ENCODE measurements at regions not wholly inside any gene's neighbourhood (a gene's known extent, or its start where the extent isn't known, plus 50 kb on each side); places are given as distances from the start of the nearest gene placed in this dataset.

DNA sequence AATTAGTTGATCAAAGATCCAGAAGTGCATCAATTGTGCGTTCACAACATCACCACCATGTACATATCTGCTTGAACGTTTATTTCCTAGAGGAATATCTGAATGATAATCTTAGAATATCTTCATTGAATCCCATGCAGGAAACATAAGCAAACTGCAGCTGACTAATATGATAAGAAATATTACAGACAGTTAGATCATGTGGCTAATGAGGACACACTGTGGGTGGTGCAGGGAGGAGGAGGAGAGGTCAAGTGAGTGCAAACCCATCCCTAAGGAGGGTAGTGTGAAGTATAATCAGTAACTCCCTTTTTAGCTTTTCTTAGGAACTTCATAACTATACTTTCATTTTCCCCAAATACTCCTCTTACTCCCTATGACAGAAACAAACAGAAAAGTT, 58.3 kb upstream of the HPGD start:
- ChIA-PET POLR2A (no interaction called here), CTCF (no interaction called here)
- Histone ChIP-seq H3K4me1 (ENCODE audit: control insufficient read depth, insufficient read depth, low read length) (no peaks in the 10 kb centered on the region), H3K36me3 (ENCODE audit: control insufficient read depth in 2 of 2, insufficient read depth in 1 of 2, low read length in 2 of 2) (no peaks in the 10 kb centered on the region), H3K4me3 (ENCODE audit: low read depth, low read length) (no peak overlapping the region), H3K27ac (ENCODE audit: extremely low read depth, low read depth, low read length) (no peak overlapping the region), H3K9me3 (ENCODE audit: control insufficient read depth, insufficient read depth, low read depth, low read length) (no peaks in the 10 kb centered on the region)
- TF ChIP-seq, protein P1, sequence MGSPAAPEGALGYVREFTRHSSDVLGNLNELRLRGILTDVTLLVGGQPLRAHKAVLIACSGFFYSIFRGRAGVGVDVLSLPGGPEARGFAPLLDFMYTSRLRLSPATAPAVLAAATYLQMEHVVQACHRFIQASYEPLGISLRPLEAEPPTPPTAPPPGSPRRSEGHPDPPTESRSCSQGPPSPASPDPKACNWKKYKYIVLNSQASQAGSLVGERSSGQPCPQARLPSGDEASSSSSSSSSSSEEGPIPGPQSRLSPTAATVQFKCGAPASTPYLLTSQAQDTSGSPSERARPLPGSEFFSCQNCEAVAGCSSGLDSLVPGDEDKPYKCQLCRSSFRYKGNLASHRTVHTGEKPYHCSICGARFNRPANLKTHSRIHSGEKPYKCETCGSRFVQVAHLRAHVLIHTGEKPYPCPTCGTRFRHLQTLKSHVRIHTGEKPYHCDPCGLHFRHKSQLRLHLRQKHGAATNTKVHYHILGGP (tag by site-specific recombination; IDR thresholded peaks at IDR 0.05) = no peak
- no peak for TF ChIP-seq ZXDB (tag by site-specific recombination; IDR thresholded peaks at IDR 0.05)
- no peak for TF ChIP-seq BCL11A (tag by site-specific recombination; IDR thresholded peaks at IDR 0.05; ENCODE audit: low read depth)
- no peak for TF ChIP-seq TSHZ1 (tag by site-specific recombination; IDR thresholded peaks at IDR 0.05; ENCODE audit: borderline replicate concordance)
- no peak for TF ChIP-seq ZBTB21 (tag by site-specific recombination; IDR thresholded peaks at IDR 0.05)
- TF ChIP-seq ZBTB11 (tag by site-specific recombination; conservative IDR thresholded peaks at IDR 0.05; ENCODE audit: low read depth) = no peak
- no peak for TF ChIP-seq ZNF677 (tag by site-specific recombination; IDR thresholded peaks at IDR 0.05)
- TF ChIP-seq ZNF350 (tag by site-specific recombination; IDR thresholded peaks at IDR 0.05) = no peak
- TF ChIP-seq, protein P2, sequence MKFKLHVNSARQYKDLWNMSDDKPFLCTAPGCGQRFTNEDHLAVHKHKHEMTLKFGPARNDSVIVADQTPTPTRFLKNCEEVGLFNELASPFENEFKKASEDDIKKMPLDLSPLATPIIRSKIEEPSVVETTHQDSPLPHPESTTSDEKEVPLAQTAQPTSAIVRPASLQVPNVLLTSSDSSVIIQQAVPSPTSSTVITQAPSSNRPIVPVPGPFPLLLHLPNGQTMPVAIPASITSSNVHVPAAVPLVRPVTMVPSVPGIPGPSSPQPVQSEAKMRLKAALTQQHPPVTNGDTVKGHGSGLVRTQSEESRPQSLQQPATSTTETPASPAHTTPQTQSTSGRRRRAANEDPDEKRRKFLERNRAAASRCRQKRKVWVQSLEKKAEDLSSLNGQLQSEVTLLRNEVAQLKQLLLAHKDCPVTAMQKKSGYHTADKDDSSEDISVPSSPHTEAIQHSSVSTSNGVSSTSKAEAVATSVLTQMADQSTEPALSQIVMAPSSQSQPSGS (tag by site-specific recombination; IDR thresholded peaks at IDR 0.05; ENCODE audit: low read depth) = no peak
- TF ChIP-seq ZNF280C (tag by site-specific recombination; IDR thresholded peaks at IDR 0.05) = no peak

GRCh38 chr4:174579421-174579820, 57.1 kb upstream of the HPGD start:
- no peak overlapping the region for H3K4me3 ChIP-seq (ENCODE audit: low read depth, low read length)
- no peaks in the 10 kb centered on the region for H3K36me3 ChIP-seq (ENCODE audit: control insufficient read depth in 2 of 2, insufficient read depth in 1 of 2, low read length in 2 of 2)
- no peak overlapping the region for H3K27ac ChIP-seq (ENCODE audit: extremely low read depth, low read depth, low read length)
- H3K9me3 ChIP-seq (ENCODE audit: control insufficient read depth, insufficient read depth, low read depth, low read length) = no peaks in the 10 kb centered on the region
- no peak for TF ChIP-seq ZNF133 (tag by site-specific recombination; IDR thresholded peaks at IDR 0.05)
- no peak for TF ChIP-seq SCRT1 (tag by site-specific recombination; IDR thresholded peaks at IDR 0.05; ENCODE audit: borderline replicate concordance)
- TF ChIP-seq ZBTB17 (tag by site-specific recombination; IDR thresholded peaks at IDR 0.05) = no peak
- TF ChIP-seq ZNF350 (tag by site-specific recombination; IDR thresholded peaks at IDR 0.05) = no peak
- TF ChIP-seq ZNF76 (tag by site-specific recombination; IDR thresholded peaks at IDR 0.05; ENCODE audit: borderline replicate concordance, low read depth) = no peak
- TF ChIP-seq ZNF658 (tag by site-specific recombination; IDR thresholded peaks at IDR 0.05) = no peak
- TF ChIP-seq ZNF530 (tag by site-specific recombination; IDR thresholded peaks at IDR 0.05; ENCODE audit: low read depth) = no peak
- TF ChIP-seq PRDM10 (tag by site-specific recombination; IDR thresholded peaks at IDR 0.05) = no peak
- TF ChIP-seq ZNF214 (tag by site-specific recombination; IDR thresholded peaks at IDR 0.05; ENCODE audit: borderline replicate concordance) = no peak
- no peak for TF ChIP-seq MYNN (tag by site-specific recombination; IDR thresholded peaks at IDR 0.05; ENCODE audit: borderline replicate concordance)
- POLR2A ChIA-PET = no interaction called here
- CTCF ChIA-PET = interaction anchor here (0.7 kb wide), 1 partner anchor 44 kb away, joined by 3 read pairs; no protein-coding TSS in a partner anchor
- no peaks in the 10 kb centered on the region for H3K4me1 ChIP-seq (ENCODE audit: control insufficient read depth, insufficient read depth, low read length)

Measured in HEK293 (cell line).